RWPE2 (cell line): ENCODE measurements at regions not wholly inside any gene's neighbourhood (a gene's known extent, or its start where the extent isn't known, plus 50 kb on each side); places are given as distances from the start of the nearest gene placed in this dataset.

Experiments used
- ATAC-seq: fragments of 200-7000 bp; cut with Tn5 transposase; 3 replicates; pipeline ENCODE4 v1.9.1; 2021; ENCODE audit warnings: low read depth
- DNase-seq: peaks from one replicate; pipeline ENCODE4 v3.0.0-alpha.2; 2020; ENCODE audit warnings: low spot score
- H3K27ac ChIP-seq: fragments of 450-650 bp; 2 replicates; pipeline ENCODE4 v1.5.1; 2017; ENCODE audit warnings: mild to moderate bottlenecking; ENCODE audit not compliant: poor library complexity, severe bottlenecking
- H3K27me3 ChIP-seq: fragments of 250-450 bp; sonication (Bioruptor Pico); 2 replicates; pipeline ENCODE4 v1.5.1; 2021; ENCODE audit warnings: mild to moderate bottlenecking, moderate library complexity; ENCODE audit not compliant: insufficient read depth, poor library complexity, severe bottlenecking
- H3K36me3 ChIP-seq: fragments of 250-450 bp; sonication (Bioruptor Pico); 2 replicates; pipeline ENCODE4 v1.5.1; 2020; ENCODE audit warnings: low read depth, mild to moderate bottlenecking, moderate library complexity
- H3K4me1 ChIP-seq: fragments of 250-450 bp; sonication (Bioruptor Pico); 2 replicates; pipeline ENCODE4 v1.5.1; 2021; ENCODE audit warnings: mild to moderate bottlenecking, moderate library complexity; ENCODE audit not compliant: insufficient read depth, poor library complexity, severe bottlenecking
- H3K4me3 ChIP-seq: fragments of 250-450 bp; sonication (Bioruptor Pico); 2 replicates; pipeline ENCODE4 v1.5.1; 2021; ENCODE audit warnings: mild to moderate bottlenecking, moderate library complexity; ENCODE audit not compliant: severe bottlenecking
- H3K9me3 ChIP-seq: fragments of 250-450 bp; sonication (Bioruptor Pico); 2 replicates; pipeline ENCODE4 v1.5.1; 2021; ENCODE audit warnings: mild to moderate bottlenecking, moderate library complexity; ENCODE audit not compliant: severe bottlenecking
- TF ChIP-seq, protein P1 (sequence below): fragments of 450-650 bp; IDR thresholded peaks from one replicate; pipeline ENCODE4 v1.5.1; 2017; ENCODE audit warnings: mild to moderate bottlenecking, moderate library complexity; ENCODE audit not compliant: poor library complexity, severe bottlenecking

DNA sequence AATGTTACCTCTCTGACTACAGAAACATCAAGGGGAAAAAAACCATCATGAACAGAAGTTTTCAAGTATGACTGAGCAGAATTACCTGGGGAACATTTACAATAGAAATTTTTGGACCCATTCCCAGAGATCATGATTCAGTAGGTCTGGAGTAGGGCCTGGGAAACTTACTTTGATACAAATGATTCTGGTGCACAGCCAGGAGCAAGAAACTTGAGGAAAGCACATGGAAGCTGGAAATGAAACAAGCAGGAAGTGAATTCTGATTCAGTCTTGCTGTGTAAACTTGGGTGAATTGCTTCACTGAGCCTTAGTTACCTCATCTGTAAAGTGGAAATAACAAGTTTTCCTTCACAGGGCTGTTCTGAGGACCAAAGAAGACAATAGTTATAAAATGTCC is 192.5 kb upstream of the TAPT1 start:
- no peak overlapping the region for H3K4me3 ChIP-seq
- DNase-seq: no peak
- H3K27ac ChIP-seq: peak overlapping the region; percentile 31
- no peaks in the 10 kb centered on the region for H3K9me3 ChIP-seq
- ATAC-seq: peak; percentile 94
- TF ChIP-seq, protein P1, sequence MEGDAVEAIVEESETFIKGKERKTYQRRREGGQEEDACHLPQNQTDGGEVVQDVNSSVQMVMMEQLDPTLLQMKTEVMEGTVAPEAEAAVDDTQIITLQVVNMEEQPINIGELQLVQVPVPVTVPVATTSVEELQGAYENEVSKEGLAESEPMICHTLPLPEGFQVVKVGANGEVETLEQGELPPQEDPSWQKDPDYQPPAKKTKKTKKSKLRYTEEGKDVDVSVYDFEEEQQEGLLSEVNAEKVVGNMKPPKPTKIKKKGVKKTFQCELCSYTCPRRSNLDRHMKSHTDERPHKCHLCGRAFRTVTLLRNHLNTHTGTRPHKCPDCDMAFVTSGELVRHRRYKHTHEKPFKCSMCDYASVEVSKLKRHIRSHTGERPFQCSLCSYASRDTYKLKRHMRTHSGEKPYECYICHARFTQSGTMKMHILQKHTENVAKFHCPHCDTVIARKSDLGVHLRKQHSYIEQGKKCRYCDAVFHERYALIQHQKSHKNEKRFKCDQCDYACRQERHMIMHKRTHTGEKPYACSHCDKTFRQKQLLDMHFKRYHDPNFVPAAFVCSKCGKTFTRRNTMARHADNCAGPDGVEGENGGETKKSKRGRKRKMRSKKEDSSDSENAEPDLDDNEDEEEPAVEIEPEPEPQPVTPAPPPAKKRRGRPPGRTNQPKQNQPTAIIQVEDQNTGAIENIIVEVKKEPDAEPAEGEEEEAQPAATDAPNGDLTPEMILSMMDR: no peak
- peaks cover 4% of the 10 kb centered on the region for H3K4me1 ChIP-seq
- no peaks in the 10 kb centered on the region for H3K27me3 ChIP-seq
- no peaks in the 10 kb centered on the region for H3K36me3 ChIP-seq

DNA sequence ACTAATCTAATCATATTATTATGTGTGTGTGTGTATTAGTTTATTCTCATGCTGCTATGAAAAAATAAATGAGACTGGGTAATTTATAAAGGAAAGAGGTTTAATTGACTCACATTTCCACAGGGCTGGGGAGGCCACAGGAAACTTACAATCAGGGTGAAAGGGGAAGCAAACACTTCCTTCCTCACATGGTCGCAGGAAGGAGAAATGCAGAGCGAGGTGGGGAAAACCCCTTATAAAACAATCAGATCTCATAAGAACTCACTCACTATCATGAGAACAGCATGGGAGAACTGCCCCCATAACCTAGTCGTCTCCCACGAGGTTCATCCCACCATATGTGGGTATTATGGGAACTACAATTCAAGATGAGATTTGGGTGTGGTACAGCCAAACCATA is 190.9 kb upstream of the TAPT1 start:
- DNase-seq (no peak), ATAC-seq (no peak)
- Histone ChIP-seq H3K36me3 (no peaks in the 10 kb centered on the region), H3K27me3 (no peaks in the 10 kb centered on the region), H3K9me3 (no peaks in the 10 kb centered on the region), H3K4me3 (no peak overlapping the region), H3K27ac (no peak overlapping the region), H3K4me1 (peaks cover 4% of the 10 kb centered on the region)
- TF ChIP-seq, protein P1: no peak

DNA sequence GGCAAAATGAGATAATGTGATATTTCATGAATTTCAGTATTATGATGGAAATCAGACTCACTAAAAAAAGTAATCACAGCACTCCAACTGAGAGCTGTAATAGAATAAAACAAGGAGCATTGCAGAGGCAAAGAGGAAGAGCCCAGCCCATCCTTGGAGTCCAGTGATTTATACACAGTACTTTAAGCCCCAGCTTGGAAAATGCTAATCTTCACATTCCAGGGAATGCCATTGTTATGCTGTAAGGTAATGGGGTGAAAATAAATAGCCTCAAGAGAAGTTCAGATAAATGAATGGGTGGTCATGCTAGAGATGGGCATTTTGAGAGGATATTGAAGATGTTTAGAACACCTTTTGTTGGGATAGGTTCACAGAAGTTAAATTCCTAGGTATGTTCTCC is 190.3 kb upstream of the TAPT1 start:
- no peak overlapping the region for H3K4me3 ChIP-seq
- no peaks in the 10 kb centered on the region for H3K36me3 ChIP-seq
- DNase-seq: no peak
- TF ChIP-seq, protein P1: no peak
- no peaks in the 10 kb centered on the region for H3K9me3 ChIP-seq
- no peaks in the 10 kb centered on the region for H3K27me3 ChIP-seq
- no peak overlapping the region for H3K27ac ChIP-seq
- no peak for ATAC-seq
- H3K4me1 ChIP-seq: peaks cover 4% of the 10 kb centered on the region

DNA sequence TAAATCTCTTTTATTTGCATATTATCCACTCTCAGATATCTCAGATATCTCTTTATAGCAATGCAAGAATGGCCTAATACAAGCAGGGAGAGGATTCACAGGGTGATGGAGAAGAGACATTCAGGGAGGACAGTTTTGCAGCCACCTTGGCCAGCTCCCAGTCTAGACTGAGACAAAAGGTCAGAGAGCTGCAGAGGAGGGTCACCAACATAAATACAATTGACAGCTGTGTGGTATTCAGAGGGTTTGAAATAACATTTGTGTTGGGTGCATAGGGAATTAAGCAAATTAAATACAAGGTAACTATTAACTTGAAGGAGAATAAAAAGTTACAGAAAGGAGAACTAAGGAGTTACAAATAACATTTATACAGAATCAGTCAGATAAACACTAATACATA is 189.5 kb upstream of the TAPT1 start:
- no peaks in the 10 kb centered on the region for H3K36me3 ChIP-seq
- H3K4me1 ChIP-seq: peaks cover 4% of the 10 kb centered on the region
- no peaks in the 10 kb centered on the region for H3K9me3 ChIP-seq
- TF ChIP-seq, protein P1: no peak
- H3K27me3 ChIP-seq: no peaks in the 10 kb centered on the region
- DNase-seq: no peak
- no peak for ATAC-seq
- H3K27ac ChIP-seq: no peak overlapping the region
- H3K4me3 ChIP-seq: no peak overlapping the region

DNA sequence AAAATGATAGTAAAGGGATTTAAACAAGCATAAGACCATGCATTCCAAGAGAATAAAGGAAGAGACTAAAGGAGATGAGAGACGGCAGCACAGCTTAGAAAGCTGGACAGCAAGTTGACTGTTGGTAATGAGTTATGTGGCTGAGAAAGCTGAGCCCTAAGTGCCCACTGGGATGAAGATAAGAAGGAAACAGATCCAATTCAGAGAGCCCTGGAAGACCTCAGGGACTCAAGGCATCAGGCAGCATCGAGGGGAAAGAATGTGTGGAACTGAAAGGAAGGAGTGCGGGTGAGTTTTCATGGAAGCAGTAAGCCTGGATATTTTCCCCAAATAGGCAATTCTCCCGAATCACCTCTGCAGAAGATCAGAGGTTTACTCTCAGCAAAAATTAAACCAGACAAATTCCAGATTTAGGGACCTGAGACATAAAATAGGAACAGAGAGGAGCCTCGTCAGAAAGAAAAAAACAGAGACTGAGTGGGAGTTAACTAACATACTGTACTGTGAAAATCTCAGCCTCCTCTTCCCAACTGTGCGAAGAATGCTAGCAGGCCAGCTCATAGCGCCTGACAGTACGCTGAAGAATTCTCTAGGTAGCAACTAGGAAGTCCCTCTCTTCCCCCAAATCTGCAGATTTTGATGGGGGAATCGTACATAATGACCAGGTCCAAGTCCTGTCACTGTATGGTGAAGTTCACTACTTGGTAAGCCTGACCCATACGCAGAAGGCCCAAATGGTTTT is 187.7 kb upstream of the TAPT1 start:
- TF ChIP-seq, protein P1: no peak
- Histone ChIP-seq H3K9me3 (no peaks in the 10 kb centered on the region), H3K27ac (no peak overlapping the region), H3K4me1 (peaks cover 4% of the 10 kb centered on the region), H3K4me3 (no peak overlapping the region), H3K27me3 (no peaks in the 10 kb centered on the region), H3K36me3 (no peaks in the 10 kb centered on the region)
- DNase-seq: no peak
- ATAC-seq: no peak
